WTC11 (cell line): ENCODE measurements at regions not wholly inside any gene's neighbourhood (a gene's known extent, or its start where the extent isn't known, plus 50 kb on each side); places are given as distances from the start of the nearest gene placed in this dataset.

ENCODE experiments used
- ATF2 ChIP-seq: sonication (generic); formaldehyde crosslinking; IDR thresholded peaks from 2 replicates; pipeline ENCODE4 v1.8.1; 2022; ENCODE audit warnings: low read depth, missing genetic modification reagents, borderline replicate concordance
- CREB1 ChIP-seq: sonication (generic); formaldehyde crosslinking; IDR thresholded peaks from 2 replicates; pipeline ENCODE4 v1.8.0; 2023; ENCODE audit warnings: mild to moderate bottlenecking, missing genetic modification reagents
- CTCF ChIP-seq: fragments of 200-600 bp; IDR thresholded peaks from 2 replicates; pipeline ENCODE4 v1.8.0; 2022; ENCODE audit warnings: antibody characterized with exemption
- ELF4 ChIP-seq: sonication (generic); formaldehyde crosslinking; IDR thresholded peaks from 2 replicates; pipeline ENCODE4 v1.8.1; 2022; ENCODE audit warnings: low read depth, mild to moderate bottlenecking, moderate library complexity, missing genetic modification reagents
- ESRRA ChIP-seq: sonication (generic); formaldehyde crosslinking; IDR thresholded peaks from 2 replicates; pipeline ENCODE4 v1.8.1; 2022; ENCODE audit warnings: mild to moderate bottlenecking, missing genetic modification reagents, borderline replicate concordance
- IRF2 ChIP-seq: sonication (generic); formaldehyde crosslinking; IDR thresholded peaks from 2 replicates; pipeline ENCODE4 v1.8.0; 2022; ENCODE audit warnings: low read depth, missing genetic modification reagents, borderline replicate concordance
- MLX ChIP-seq: sonication (generic); formaldehyde crosslinking; IDR thresholded peaks from 2 replicates; pipeline ENCODE4 v1.8.1; 2023; ENCODE audit warnings: mild to moderate bottlenecking, missing genetic modification reagents, moderate library complexity
- TEAD4 ChIP-seq: sonication (generic); formaldehyde crosslinking; IDR thresholded peaks from 2 replicates; pipeline ENCODE4 v1.8.0; 2022; ENCODE audit warnings: mild to moderate bottlenecking, missing genetic modification reagents
- ZBTB21 ChIP-seq: sonication (generic); formaldehyde crosslinking; IDR thresholded peaks from 2 replicates; pipeline ENCODE4 v1.8.1; 2023; ENCODE audit warnings: mild to moderate bottlenecking, missing genetic modification reagents, borderline replicate concordance
- ZNF423 ChIP-seq: fragments of 250-450 bp; sonication (Bioruptor Pico); IDR thresholded peaks from 2 replicates; pipeline ENCODE4 v2.1.2; 2022; ENCODE audit warnings: mild to moderate bottlenecking, moderate library complexity
- ZNF512 ChIP-seq: sonication (generic); formaldehyde crosslinking; IDR thresholded peaks from 2 replicates; pipeline ENCODE4 v1.8.1; 2022; ENCODE audit warnings: missing genetic modification reagents, borderline replicate concordance

- no peak for TF ChIP-seq ZBTB21 (CRISPR knock-in tag)
- TF ChIP-seq IRF2 (CRISPR knock-in tag) = no peak
- no peak for TF ChIP-seq CTCF
- TF ChIP-seq ELF4 = no peak
- no peak for TF ChIP-seq ATF2
- TF ChIP-seq ESRRA (CRISPR knock-in tag) = no peak
- no peak for TF ChIP-seq TEAD4
- no peak for TF ChIP-seq MLX (CRISPR knock-in tag)
- no peak for TF ChIP-seq CREB1 (CRISPR knock-in tag)
- no peak for TF ChIP-seq ZNF423 (CRISPR knock-in tag)
- no peak for TF ChIP-seq ZNF512 (CRISPR knock-in tag)
Observed at GRCh38 chr6:140499607-140500006, 1125.2 kb upstream of the CITED2 start.
